Loucy (cell line): ENCODE measurements at regions not wholly inside any gene's neighbourhood (a gene's known extent, or its start where the extent isn't known, plus 50 kb on each side); places are given as distances from the start of the nearest gene placed in this dataset.

Experiments
- H2AFZ ChIP-seq: fragments of 200-600 bp; sonication (generic); 2 replicates; pipeline ENCODE4 v1.6.0; 2016; ENCODE audit warnings: antibody characterized with exemption, mild to moderate bottlenecking, low read length, moderate library complexity
- H3F3A ChIP-seq: fragments of 200-600 bp; 2 replicates; pipeline ENCODE4 v1.6.0; 2016; ENCODE audit warnings: antibody characterized with exemption, low read depth, mild to moderate bottlenecking
- H3K27me3 ChIP-seq: fragments of 200-600 bp; sonication (generic); 2 replicates; pipeline ENCODE4 v1.6.1; 2014; ENCODE audit warnings: low read length, mild to moderate bottlenecking; ENCODE audit not compliant: insufficient read depth, poor library complexity, severe bottlenecking
- H3K36me3 ChIP-seq: fragments of 200-600 bp; sonication (generic); 2 replicates; pipeline ENCODE4 v1.6.1; 2016; ENCODE audit warnings: low read length; ENCODE audit not compliant: insufficient read depth
- H3K4me1 ChIP-seq: fragments of 200-600 bp; sonication (generic); 2 replicates; pipeline ENCODE4 v1.5.1; 2014; ENCODE audit warnings: low read length, mild to moderate bottlenecking; ENCODE audit not compliant: insufficient read depth, poor library complexity, severe bottlenecking
- H3K4me2 ChIP-seq: fragments of 200-600 bp; sonication (generic); 2 replicates; pipeline ENCODE4 v1.6.0; 2014; ENCODE audit warnings: antibody characterized with exemption, low read length, low read depth, mild to moderate bottlenecking; ENCODE audit not compliant: poor library complexity, severe bottlenecking
- H3K4me3 ChIP-seq: fragments of 200-600 bp; sonication (generic); 2 replicates; pipeline ENCODE4 v1.5.1; 2014; ENCODE audit warnings: low read length, mild to moderate bottlenecking, mixed read lengths; ENCODE audit not compliant: poor library complexity, severe bottlenecking
- H3K79me2 ChIP-seq: fragments of 200-600 bp; sonication (generic); 2 replicates; pipeline ENCODE4 v1.6.1; 2014; ENCODE audit warnings: low read length; ENCODE audit not compliant: insufficient read depth
- H3K9ac ChIP-seq: fragments of 200-600 bp; sonication (generic); 2 replicates; pipeline ENCODE4 v1.6.0; 2014; ENCODE audit warnings: mild to moderate bottlenecking, low read depth, low read length, moderate library complexity; ENCODE audit not compliant: poor library complexity, severe bottlenecking
- H3K9me2 ChIP-seq: fragments of 200-600 bp; sonication (generic); replicated peaks from 2 replicates; pipeline ENCODE4 v1.6.1; 2016; ENCODE audit warnings: low read depth, low read length, mixed read lengths
- H3K9me3 ChIP-seq: fragments of 200-600 bp; sonication (generic); 2 replicates; pipeline ENCODE4 v1.6.1; 2014; ENCODE audit warnings: mild to moderate bottlenecking, antibody characterized with exemption, low read length, low read depth; ENCODE audit not compliant: insufficient read depth
- H4K20me1 ChIP-seq: fragments of 200-600 bp; sonication (generic); 2 replicates; pipeline ENCODE4 v1.6.0; 2014; ENCODE audit warnings: antibody characterized with exemption, low read length, mild to moderate bottlenecking; ENCODE audit not compliant: insufficient read depth, poor library complexity, severe bottlenecking
- CTCF ChIP-seq: fragments of 200-600 bp; sonication (generic); conservative IDR thresholded peaks from 2 replicates; pipeline ENCODE4 v1.5.1; 2014; ENCODE audit warnings: mild to moderate bottlenecking, antibody characterized with exemption, low read length
- EZH2phosphoT487 ChIP-seq: fragments of 200-600 bp; IDR thresholded peaks from 2 replicates; pipeline ENCODE4 v1.6.1; 2018; ENCODE audit warnings: antibody characterized with exemption, mild to moderate bottlenecking, moderate library complexity, borderline replicate concordance

- no peaks in the 10 kb centered on the region for H4K20me1 ChIP-seq
These were observed 154.3 kb downstream of the GABRG2 start for GRCh38 chr5:162221910-162222309.

GRCh38 chr5:162227075-162227474 lies 159.5 kb downstream of the GABRG2 start:
- H3K9me3 ChIP-seq = no peaks in the 10 kb centered on the region
- no peaks in the 10 kb centered on the region for H3K4me1 ChIP-seq
- TF ChIP-seq CTCF (no peak), EZH2phosphoT487 (no peak)
- no peak overlapping the region for H3K4me2 ChIP-seq
- no peak overlapping the region for H2AFZ ChIP-seq
- H3K9ac ChIP-seq = no peak overlapping the region
- H3K79me2 ChIP-seq = no peaks in the 10 kb centered on the region
- no peaks in the 10 kb centered on the region for H4K20me1 ChIP-seq
- H3K36me3 ChIP-seq = no peaks in the 10 kb centered on the region
- H3K27me3 ChIP-seq = no peaks in the 10 kb centered on the region
- no peak overlapping the region for H3K4me3 ChIP-seq
- no peaks in the 10 kb centered on the region for H3K9me2 ChIP-seq
- no peaks in the 10 kb centered on the region for H3F3A ChIP-seq

More at GRCh38 chr5:162221910-162222309, 154.3 kb downstream of the GABRG2 start:
- Histone ChIP-seq H3F3A (no peaks in the 10 kb centered on the region), H3K9me3 (no peaks in the 10 kb centered on the region), H3K4me2 (no peak overlapping the region), H2AFZ (no peak overlapping the region), H3K9me2 (no peaks in the 10 kb centered on the region), H3K4me1 (no peaks in the 10 kb centered on the region), H3K79me2 (no peaks in the 10 kb centered on the region), H3K4me3 (no peak overlapping the region), H3K36me3 (no peaks in the 10 kb centered on the region), H3K27me3 (no peaks in the 10 kb centered on the region), H3K9ac (no peak overlapping the region)
- TF ChIP-seq CTCF = no peak

GRCh38 chr5:162230348-162230747 lies 162.8 kb downstream of the GABRG2 start:
- TF ChIP-seq CTCF = no peak
- TF ChIP-seq EZH2phosphoT487 = no peak
- Histone ChIP-seq H3K9me3 (no peaks in the 10 kb centered on the region), H3K4me1 (no peaks in the 10 kb centered on the region)

More at GRCh38 chr5:162230348-162230747, 162.8 kb downstream of the GABRG2 start:
- H3F3A ChIP-seq = no peaks in the 10 kb centered on the region
- no peaks in the 10 kb centered on the region for H4K20me1 ChIP-seq
- no peaks in the 10 kb centered on the region for H3K79me2 ChIP-seq
- H3K4me2 ChIP-seq = no peak overlapping the region
- H3K4me3 ChIP-seq = no peak overlapping the region
- no peak overlapping the region for H3K9ac ChIP-seq
- no peak overlapping the region for H2AFZ ChIP-seq
- no peaks in the 10 kb centered on the region for H3K36me3 ChIP-seq
- H3K9me2 ChIP-seq = no peaks in the 10 kb centered on the region
- H3K27me3 ChIP-seq = no peaks in the 10 kb centered on the region
